Activated CD4-positive, alpha-beta memory T cell treated with anti-CD3 and anti-CD28 coated beads, Interleukin-2, amount 10 ng/mL, durations not matched to agents 7 days and 5 days (primary cell): ENCODE measurements at regions not wholly inside any gene's neighbourhood (a gene's known extent, or its start where the extent isn't known, plus 50 kb on each side); places are given as distances from the start of the nearest gene placed in this dataset.

Experiments used
- CTCF ChIA-PET: fragments of 350-600 bp; sonication (Branson Sonifier 250); formaldehyde crosslinking; loops from one replicate; lab custom pipeline; 2021; ENCODE audit warnings: antibody characterized with exemption, inconsistent platforms; lab: Charles Lee
- POLR2A ChIA-PET: fragments of 350-600 bp; sonication (Branson Sonifier 250); formaldehyde crosslinking; loops from one replicate; lab custom pipeline; 2021; ENCODE audit warnings: antibody characterized with exemption; lab: Charles Lee
- DNase-seq: peaks from one replicate; pipeline ENCODE4 v3.0.0-alpha.2; 2020
- H3K27ac Mint-ChIP-seq: one replicate; pipeline ENCODE4 v1.8.0; 2021; ENCODE audit warnings: mild to moderate bottlenecking, mixed read lengths
- H3K27me3 Mint-ChIP-seq: one replicate; pipeline ENCODE4 v1.8.0; 2021; ENCODE audit warnings: mixed read lengths
- H3K36me3 Mint-ChIP-seq: one replicate; pipeline ENCODE4 v1.8.0; 2021; ENCODE audit warnings: low read depth, mixed read lengths
- H3K4me1 Mint-ChIP-seq: one replicate; pipeline ENCODE4 v1.8.0; 2021; ENCODE audit warnings: mixed read lengths
- H3K4me3 Mint-ChIP-seq: one replicate; pipeline ENCODE4 v1.8.0; 2021; ENCODE audit warnings: mild to moderate bottlenecking, mixed read lengths
- H3K9me3 Mint-ChIP-seq: one replicate; pipeline ENCODE4 v1.8.0; 2021; ENCODE audit warnings: mixed read lengths

GRCh38 chr11:119859684-119860083 is 130.7 kb upstream of the NECTIN1 start:
- no peak for DNase-seq
- H3K27me3 Mint-ChIP-seq = peaks cover 15% of the 10 kb centered on the region
- ChIA-PET POLR2A (no interaction called here), CTCF (no interaction called here)
- no peaks in the 10 kb centered on the region for H3K36me3 Mint-ChIP-seq
- H3K4me1 Mint-ChIP-seq = no peaks in the 10 kb centered on the region
- no peaks in the 10 kb centered on the region for H3K9me3 Mint-ChIP-seq
- H3K27ac Mint-ChIP-seq = no peak overlapping the region
- H3K4me3 Mint-ChIP-seq = no peak overlapping the region

DNA sequence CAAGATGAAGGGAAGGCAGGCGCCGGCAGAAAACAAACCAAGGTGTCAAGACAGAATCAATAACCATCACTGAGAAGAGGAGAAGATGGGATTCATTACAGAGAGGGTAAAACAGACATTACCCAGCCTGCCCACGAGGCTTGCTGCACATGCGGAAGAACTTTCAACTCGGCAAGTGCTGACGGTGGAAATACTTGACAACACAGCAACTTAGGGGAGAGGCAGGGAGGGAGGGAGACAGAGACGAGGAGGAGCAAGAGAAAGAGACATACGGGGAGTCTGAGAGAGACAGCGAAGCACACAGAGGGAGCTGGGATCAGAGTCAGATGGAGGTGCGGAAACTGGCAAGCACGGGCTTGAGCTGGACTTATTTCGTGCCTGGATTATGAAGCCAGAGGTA is 129.3 kb upstream of the NECTIN1 start:
- ChIA-PET CTCF (no interaction called here), POLR2A (no interaction called here)
- Mint-ChIP-seq H3K27ac (no peak overlapping the region), H3K9me3 (no peaks in the 10 kb centered on the region), H3K36me3 (no peaks in the 10 kb centered on the region), H3K4me1 (no peaks in the 10 kb centered on the region), H3K27me3 (peaks cover 15% of the 10 kb centered on the region), H3K4me3 (no peak overlapping the region)
- DNase-seq = no peak

DNA sequence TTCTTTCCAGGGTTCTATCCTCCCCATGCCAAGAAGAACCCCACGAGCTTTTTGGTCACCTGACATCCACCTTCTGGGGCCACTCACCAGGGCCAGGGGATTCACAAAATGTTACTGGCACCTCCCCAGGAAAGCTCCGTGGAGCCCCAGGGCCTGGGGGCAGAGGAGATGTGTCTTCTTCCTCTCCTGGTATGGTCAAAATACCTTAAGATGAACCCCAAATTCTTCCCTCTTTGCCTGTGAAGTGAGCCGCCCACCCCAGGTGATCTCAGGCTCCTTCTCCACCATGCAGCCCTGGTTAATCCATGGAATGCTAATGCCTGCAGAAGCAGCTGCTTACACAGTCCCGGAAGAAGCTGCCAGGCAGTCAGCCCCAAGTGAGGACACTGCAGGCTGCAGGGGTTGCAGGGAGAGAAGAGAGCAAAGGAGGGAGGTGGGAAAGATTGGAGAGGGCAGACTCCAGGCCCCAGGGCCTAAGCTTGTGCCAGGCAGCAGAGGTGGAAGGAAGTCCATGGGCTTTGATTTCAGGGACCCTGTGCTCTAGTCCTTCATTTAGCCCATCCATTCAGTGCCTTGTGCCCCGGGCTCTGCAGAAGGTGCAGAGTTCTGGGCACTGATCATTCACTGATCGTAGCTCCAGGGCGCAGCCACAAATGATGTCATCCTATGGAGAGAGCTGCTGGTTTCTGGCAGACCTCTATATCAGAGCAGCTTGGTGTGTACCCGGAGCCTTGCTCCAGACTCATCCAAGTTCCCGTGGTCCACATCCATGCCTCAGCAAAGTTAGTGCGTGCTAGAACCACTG is 127.9 kb upstream of the NECTIN1 start:
- peaks cover 11% of the 10 kb centered on the region for H3K27me3 Mint-ChIP-seq
- H3K27ac Mint-ChIP-seq = no peak overlapping the region
- ChIA-PET POLR2A (no interaction called here), CTCF (no interaction called here)
- H3K9me3 Mint-ChIP-seq = no peaks in the 10 kb centered on the region
- H3K4me1 Mint-ChIP-seq = no peaks in the 10 kb centered on the region
- no peak overlapping the region for H3K4me3 Mint-ChIP-seq
- H3K36me3 Mint-ChIP-seq = no peaks in the 10 kb centered on the region
- no peak for DNase-seq

DNA sequence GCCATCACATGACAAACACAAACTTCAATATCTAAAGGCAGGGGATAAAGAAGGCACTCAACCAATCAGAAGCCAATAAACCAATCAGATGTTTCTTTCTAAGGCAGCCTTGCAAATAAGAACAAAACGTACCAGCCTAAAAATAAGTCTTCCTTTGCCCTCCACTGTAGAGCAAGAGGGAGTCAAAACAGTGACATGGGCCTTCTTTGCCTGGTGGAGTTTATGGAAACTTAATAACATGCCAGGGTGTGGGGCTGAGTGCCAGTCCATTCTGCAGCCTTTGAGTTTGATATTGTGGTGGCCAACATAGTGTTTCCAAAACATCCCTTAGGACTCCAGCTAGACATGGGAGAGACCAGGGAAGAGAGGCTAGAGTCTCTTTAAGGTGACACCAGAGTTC is 126.1 kb upstream of the NECTIN1 start:
- no peaks in the 10 kb centered on the region for H3K4me1 Mint-ChIP-seq
- ChIA-PET CTCF (no interaction called here), POLR2A (no interaction called here)
- DNase-seq = no peak
- H3K27me3 Mint-ChIP-seq = peaks cover 12% of the 10 kb centered on the region
- no peak overlapping the region for H3K4me3 Mint-ChIP-seq
- H3K36me3 Mint-ChIP-seq = no peaks in the 10 kb centered on the region
- H3K9me3 Mint-ChIP-seq = no peaks in the 10 kb centered on the region
- H3K27ac Mint-ChIP-seq = no peak overlapping the region

GRCh38 chr11:119854521-119854920 is 125.5 kb upstream of the NECTIN1 start:
- no peaks in the 10 kb centered on the region for H3K36me3 Mint-ChIP-seq
- no peaks in the 10 kb centered on the region for H3K9me3 Mint-ChIP-seq
- peaks cover 11% of the 10 kb centered on the region for H3K27me3 Mint-ChIP-seq
- H3K27ac Mint-ChIP-seq = no peak overlapping the region
- ChIA-PET CTCF (no interaction called here), POLR2A (no interaction called here)
- no peak for DNase-seq
- no peak overlapping the region for H3K4me3 Mint-ChIP-seq
- no peaks in the 10 kb centered on the region for H3K4me1 Mint-ChIP-seq

GRCh38 chr11:119853581-119854360 is 124.8 kb upstream of the NECTIN1 start:
- Mint-ChIP-seq H3K4me3 (no peak overlapping the region), H3K36me3 (no peaks in the 10 kb centered on the region), H3K27ac (no peak overlapping the region), H3K27me3 (peaks cover 11% of the 10 kb centered on the region), H3K4me1 (no peaks in the 10 kb centered on the region), H3K9me3 (no peaks in the 10 kb centered on the region)
- ChIA-PET POLR2A (no interaction called here), CTCF (no interaction called here)
- DNase-seq = no peak

- no peaks in the 10 kb centered on the region for H3K36me3 Mint-ChIP-seq
- DNase-seq = no peak
Observed at GRCh38 chr11:119852741-119853140, 123.7 kb upstream of the NECTIN1 start.

DNA sequence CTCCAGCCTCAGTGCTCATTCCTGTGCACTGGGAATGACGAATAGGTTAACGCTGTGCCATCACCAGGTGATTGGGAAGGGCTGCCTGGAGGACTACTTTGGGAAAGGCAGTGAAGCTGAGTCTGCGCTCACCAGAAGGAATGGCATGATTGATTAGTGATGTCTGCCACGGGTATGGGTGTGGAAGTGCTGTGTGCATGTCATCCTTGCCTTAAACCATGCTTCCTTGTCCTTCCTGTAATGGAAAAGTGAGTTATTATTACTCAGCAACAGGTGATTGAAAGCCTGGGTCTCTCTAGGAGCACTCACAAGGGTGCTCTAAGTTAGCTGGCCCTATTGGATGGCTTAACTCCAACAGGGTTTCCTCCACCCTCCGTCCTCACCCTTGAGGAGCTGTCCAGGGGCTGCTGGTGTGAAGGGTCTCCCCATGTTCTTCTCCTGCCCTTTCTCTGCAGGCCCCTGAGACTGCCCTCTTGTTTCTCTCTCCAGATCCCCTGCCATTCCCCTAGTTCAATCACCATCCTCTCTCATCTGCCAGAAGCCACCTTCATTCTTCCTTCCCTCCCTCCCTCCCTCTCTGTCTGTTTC is 121.9 kb upstream of the NECTIN1 start:
- no peak for DNase-seq
- H3K4me1 Mint-ChIP-seq = no peaks in the 10 kb centered on the region
- ChIA-PET POLR2A (no interaction called here), CTCF (no interaction called here)
- peaks cover 4% of the 10 kb centered on the region for H3K27me3 Mint-ChIP-seq
- H3K36me3 Mint-ChIP-seq = no peaks in the 10 kb centered on the region
- H3K9me3 Mint-ChIP-seq = no peaks in the 10 kb centered on the region
- H3K27ac Mint-ChIP-seq = no peak overlapping the region
- no peak overlapping the region for H3K4me3 Mint-ChIP-seq

More at GRCh38 chr11:119852741-119853140, 123.7 kb upstream of the NECTIN1 start:
- Mint-ChIP-seq H3K27me3 (peaks cover 7% of the 10 kb centered on the region), H3K27ac (no peak overlapping the region), H3K4me3 (no peak overlapping the region), H3K4me1 (no peaks in the 10 kb centered on the region), H3K9me3 (no peaks in the 10 kb centered on the region)
- ChIA-PET CTCF (no interaction called here), POLR2A (no interaction called here)

DNA sequence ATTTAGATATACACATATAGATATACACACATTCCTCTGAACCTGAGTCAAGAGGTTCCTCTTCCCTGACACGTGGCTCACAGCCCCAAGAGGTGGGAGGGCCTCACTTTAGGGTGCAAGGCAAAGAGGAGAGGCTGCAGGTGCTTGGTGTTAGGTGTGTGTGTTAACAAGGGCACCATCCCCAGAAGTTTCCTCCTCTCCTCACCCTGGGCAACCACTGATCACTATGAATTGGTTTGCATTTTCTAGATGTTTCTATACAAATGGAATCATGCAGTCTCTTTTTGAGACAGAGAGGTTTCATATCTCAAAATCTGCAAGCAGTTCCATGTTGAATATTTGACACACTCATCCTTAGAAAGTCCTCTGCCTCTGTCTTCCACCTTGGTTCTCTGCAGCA is 120.9 kb upstream of the NECTIN1 start:
- Mint-ChIP-seq H3K36me3 (no peaks in the 10 kb centered on the region), H3K4me3 (no peak overlapping the region), H3K27ac (no peak overlapping the region), H3K27me3 (peaks cover 4% of the 10 kb centered on the region), H3K4me1 (no peaks in the 10 kb centered on the region), H3K9me3 (no peaks in the 10 kb centered on the region)
- CTCF ChIA-PET = no interaction called here
- no peak for DNase-seq
- POLR2A ChIA-PET = no interaction called here

DNA sequence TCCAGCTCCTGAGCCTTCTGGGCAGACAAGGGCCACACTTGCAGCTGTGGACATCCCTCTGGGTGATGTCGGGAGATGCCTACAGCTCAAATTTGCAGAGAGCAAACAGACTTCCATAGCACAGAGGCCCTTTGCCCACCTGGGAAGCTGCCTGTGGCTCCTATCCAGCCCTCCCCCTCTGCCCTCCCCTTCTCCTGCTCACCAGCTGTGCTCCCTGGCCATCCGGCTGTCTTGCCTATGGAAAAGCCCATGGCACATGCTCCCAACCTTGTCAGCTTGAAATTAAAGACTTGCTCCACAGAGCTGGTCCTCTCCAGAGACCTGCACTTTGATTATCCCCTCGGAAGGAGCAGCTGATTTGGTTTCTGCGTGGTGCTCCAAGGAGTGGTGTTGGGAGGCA is 118.9 kb upstream of the NECTIN1 start:
- H3K4me3 Mint-ChIP-seq = no peak overlapping the region
- no peaks in the 10 kb centered on the region for H3K4me1 Mint-ChIP-seq
- ChIA-PET CTCF (interaction anchor here (0.7 kb wide), 1 partner anchor 157 kb away, joined by 5 read pairs; no protein-coding TSS in a partner anchor), POLR2A (no interaction called here)
- DNase-seq = no peak
- H3K9me3 Mint-ChIP-seq = no peaks in the 10 kb centered on the region
- H3K27me3 Mint-ChIP-seq = peaks cover 4% of the 10 kb centered on the region
- no peak overlapping the region for H3K27ac Mint-ChIP-seq
- no peaks in the 10 kb centered on the region for H3K36me3 Mint-ChIP-seq

GRCh38 chr11:119846374-119846773 is 117.4 kb upstream of the NECTIN1 start:
- H3K9me3 Mint-ChIP-seq = no peaks in the 10 kb centered on the region
- ChIA-PET POLR2A (no interaction called here), CTCF (no interaction called here)
- no peaks in the 10 kb centered on the region for H3K4me1 Mint-ChIP-seq
- peaks cover 7% of the 10 kb centered on the region for H3K27me3 Mint-ChIP-seq
- H3K4me3 Mint-ChIP-seq = no peak overlapping the region
- no peak for DNase-seq
- no peaks in the 10 kb centered on the region for H3K36me3 Mint-ChIP-seq
- H3K27ac Mint-ChIP-seq = no peak overlapping the region

DNA sequence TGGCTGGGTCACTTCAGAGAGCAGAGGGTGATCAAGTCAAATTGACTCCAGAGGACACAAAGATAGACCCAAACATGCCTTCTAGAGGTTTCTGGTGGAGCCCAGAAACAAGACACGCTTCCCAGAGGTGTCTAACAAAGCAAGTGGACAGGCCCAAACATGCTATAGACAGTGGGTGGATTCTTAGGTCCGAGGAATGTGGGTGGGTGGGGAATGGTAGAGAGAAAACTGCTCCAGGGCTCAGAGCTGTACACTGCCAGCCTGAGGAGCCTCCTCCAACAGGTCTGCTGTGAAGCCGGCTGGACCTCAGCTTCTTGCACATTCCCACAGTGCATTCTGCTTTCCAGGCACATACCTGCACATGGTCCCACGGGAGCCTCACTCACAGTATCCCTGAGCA is 116.8 kb upstream of the NECTIN1 start:
- no peak overlapping the region for H3K4me3 Mint-ChIP-seq
- CTCF ChIA-PET = no interaction called here

DNA sequence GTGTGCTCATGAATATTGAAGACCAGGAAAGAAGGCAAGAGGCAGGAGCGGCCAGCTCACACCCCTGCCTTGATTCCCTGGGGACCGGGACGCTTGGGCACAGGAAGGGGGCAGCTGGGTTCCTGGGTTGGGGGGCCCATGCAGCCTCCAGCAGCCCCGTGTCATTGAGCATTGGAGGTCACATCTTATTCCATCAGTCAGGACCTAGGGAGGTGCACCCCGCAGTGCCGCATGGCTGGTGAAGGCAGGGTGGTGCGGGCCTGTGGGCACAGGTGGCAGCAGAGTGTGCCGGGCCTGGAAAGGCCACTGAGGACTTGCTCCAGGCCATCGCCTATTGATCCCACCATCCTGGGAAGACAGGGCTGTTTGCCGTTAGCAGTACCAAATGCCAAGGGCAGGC is 116.3 kb upstream of the NECTIN1 start:
- Mint-ChIP-seq H3K9me3 (no peaks in the 10 kb centered on the region), H3K4me3 (no peak overlapping the region), H3K4me1 (no peaks in the 10 kb centered on the region), H3K27ac (no peak overlapping the region), H3K36me3 (no peaks in the 10 kb centered on the region), H3K27me3 (peaks cover 6% of the 10 kb centered on the region)
- ChIA-PET POLR2A (no interaction called here), CTCF (no interaction called here)
- DNase-seq = no peak

More for the DNA sequence above, 116.8 kb upstream of the NECTIN1 start:
- no peaks in the 10 kb centered on the region for H3K9me3 Mint-ChIP-seq
- H3K27me3 Mint-ChIP-seq = peaks cover 7% of the 10 kb centered on the region
- no peak for DNase-seq
- POLR2A ChIA-PET = no interaction called here
- no peaks in the 10 kb centered on the region for H3K4me1 Mint-ChIP-seq
- H3K36me3 Mint-ChIP-seq = no peaks in the 10 kb centered on the region
- H3K27ac Mint-ChIP-seq = no peak overlapping the region
